GM23338 (cell line): ENCODE measurements at regions not wholly inside any gene's neighbourhood (a gene's known extent, or its start where the extent isn't known, plus 50 kb on each side); places are given as distances from the start of the nearest gene placed in this dataset.

Source experiments
- ATAC-seq: fragments of 200-7000 bp; cut with Tn5 transposase; 3 replicates; pipeline ENCODE4 v1.9.1; 2020
- DNase-seq: peaks from one replicate; pipeline ENCODE4 v3.0.0-alpha.2; 2015; ENCODE audit warnings: low spot score
- H2AFZ ChIP-seq: fragments of 200-600 bp; sonication (generic); 2 replicates; pipeline ENCODE4 v1.8.0; 2016; ENCODE audit warnings: antibody characterized with exemption, mild to moderate bottlenecking, moderate library complexity
- H3F3A ChIP-seq: fragments of 200-600 bp; sonication (generic); replicated peaks from 2 replicates; pipeline ENCODE4 v1.8.0; 2017; ENCODE audit warnings: antibody characterized with exemption, mixed run types, low read depth
- H3K27ac ChIP-seq: fragments of 200-600 bp; sonication (generic); 2 replicates; pipeline ENCODE4 v1.6.1; 2016; ENCODE audit warnings: low read depth
- H3K27me3 ChIP-seq: fragments of 200-600 bp; sonication (generic); 2 replicates; pipeline ENCODE4 v1.8.0; 2016; ENCODE audit warnings: mild to moderate bottlenecking, mixed run types, moderate library complexity; ENCODE audit not compliant: insufficient read depth
- H3K36me3 ChIP-seq: fragments of 200-600 bp; sonication (generic); 2 replicates; pipeline ENCODE4 v1.8.0; 2016; ENCODE audit warnings: mild to moderate bottlenecking; ENCODE audit not compliant: insufficient read depth
- H3K4me1 ChIP-seq: fragments of 200-600 bp; sonication (generic); 2 replicates; pipeline ENCODE4 v1.8.0; 2016; ENCODE audit warnings: mild to moderate bottlenecking, moderate library complexity; ENCODE audit not compliant: insufficient read depth
- H3K4me2 ChIP-seq: fragments of 200-600 bp; sonication (generic); 2 replicates; pipeline ENCODE4 v1.7.1; 2017; ENCODE audit warnings: mixed run types
- H3K4me3 ChIP-seq: fragments of 200-600 bp; sonication (generic); 2 replicates; pipeline ENCODE4 v1.6.1; 2016; ENCODE audit warnings: mixed run types
- H3K79me2 ChIP-seq: fragments of 200-600 bp; sonication (generic); replicated peaks from 2 replicates; pipeline ENCODE4 v1.8.0; 2017; ENCODE audit warnings: mild to moderate bottlenecking; ENCODE audit not compliant: insufficient read depth
- H3K9me2 ChIP-seq: fragments of 200-600 bp; sonication (generic); 2 replicates; pipeline ENCODE4 v1.8.0; 2017; ENCODE audit not compliant: insufficient read depth
- H4K20me1 ChIP-seq: fragments of 200-600 bp; sonication (generic); replicated peaks from 2 replicates; pipeline ENCODE4 v1.8.0; 2017; ENCODE audit warnings: mild to moderate bottlenecking; ENCODE audit not compliant: insufficient read depth
- H3K27ac Mint-ChIP-seq: 2 replicates; pipeline ENCODE4 v1.8.0; 2020; ENCODE audit warnings: inconsistent platforms, mild to moderate bottlenecking, moderate library complexity, mixed read lengths
- H3K27me3 Mint-ChIP-seq: 3 replicates; pipeline ENCODE4 v1.8.0; 2022; ENCODE audit warnings: low read depth, mild to moderate bottlenecking, moderate library complexity, mixed read lengths, inconsistent platforms; ENCODE audit not compliant: insufficient read depth, poor library complexity
- H3K36me3 Mint-ChIP-seq: 3 replicates; pipeline ENCODE4 v1.8.0; 2021; ENCODE audit warnings: low read depth, mild to moderate bottlenecking, inconsistent platforms, moderate library complexity, mixed read lengths
- H3K4me1 Mint-ChIP-seq: 3 replicates; pipeline ENCODE4 v1.8.0; 2020; ENCODE audit warnings: mild to moderate bottlenecking, inconsistent platforms, mixed read lengths
- H3K4me3 Mint-ChIP-seq: 3 replicates; pipeline ENCODE4 v1.8.0; 2021; ENCODE audit warnings: moderate library complexity, mild to moderate bottlenecking, inconsistent platforms, mixed read lengths
- H3K9me3 Mint-ChIP-seq: 3 replicates; pipeline ENCODE4 v1.8.0; 2020; ENCODE audit warnings: moderate library complexity, mild to moderate bottlenecking, inconsistent platforms, mixed read lengths
- EZH2 ChIP-seq: fragments of 200-600 bp; sonication (generic); IDR thresholded peaks from one replicate; pipeline ENCODE4 v1.8.0; 2017; ENCODE audit warnings: antibody characterized with exemption, mild to moderate bottlenecking, low read depth; ENCODE audit not compliant: unreplicated experiment
- EZH2phosphoT487 ChIP-seq: fragments of 200-600 bp; sonication (generic); IDR thresholded peaks from one replicate; pipeline ENCODE4 v1.8.1; 2018; ENCODE audit warnings: antibody characterized with exemption; ENCODE audit not compliant: unreplicated experiment
- JUNB ChIP-seq: IDR thresholded peaks from one replicate; pipeline ENCODE4 v1.6.1; 2016; ENCODE audit warnings: antibody characterized with exemption; ENCODE audit not compliant: unreplicated experiment
- NANOG ChIP-seq: IDR thresholded peaks from 2 replicates; pipeline ENCODE4 v1.6.1; 2016; ENCODE audit warnings: antibody characterized with exemption, borderline replicate concordance
- POLR2AphosphoS5 ChIP-seq: IDR thresholded peaks from 2 replicates; pipeline ENCODE4 v1.6.1; 2016; ENCODE audit warnings: antibody characterized with exemption, low read depth
- ZNF114 ChIP-seq: fragments of 250-450 bp; sonication (Bioruptor Pico); IDR thresholded peaks from 2 replicates; pipeline ENCODE4 v1.5.0; 2020; ENCODE audit warnings: mild to moderate bottlenecking, moderate library complexity
- TF ChIP-seq, protein P1 (sequence below): fragments of 250-450 bp; sonication (Bioruptor Pico); IDR thresholded peaks from 2 replicates; pipeline ENCODE4 v1.5.0; 2020; ENCODE audit warnings: mild to moderate bottlenecking, moderate library complexity
- TF ChIP-seq, protein P2 (sequence below), 2 experiments: fragments of 200-600 bp in 1 of 2; sonication (generic) in 1 of 2; conservative IDR thresholded peaks; 2 replicates each; pipeline versions ENCODE4 v1.5.1 to v1.6.1; 2016 to 2017; ENCODE audit warnings: antibody characterized with exemption in 2 of 2, low read depth in 2 of 2, mild to moderate bottlenecking in 2 of 2, moderate library complexity in 1 of 2
- TF ChIP-seq, protein P3 (sequence below): IDR thresholded peaks from one replicate; pipeline ENCODE4 v1.6.1; 2018; ENCODE audit warnings: antibody characterized with exemption; ENCODE audit not compliant: unreplicated experiment

DNA sequence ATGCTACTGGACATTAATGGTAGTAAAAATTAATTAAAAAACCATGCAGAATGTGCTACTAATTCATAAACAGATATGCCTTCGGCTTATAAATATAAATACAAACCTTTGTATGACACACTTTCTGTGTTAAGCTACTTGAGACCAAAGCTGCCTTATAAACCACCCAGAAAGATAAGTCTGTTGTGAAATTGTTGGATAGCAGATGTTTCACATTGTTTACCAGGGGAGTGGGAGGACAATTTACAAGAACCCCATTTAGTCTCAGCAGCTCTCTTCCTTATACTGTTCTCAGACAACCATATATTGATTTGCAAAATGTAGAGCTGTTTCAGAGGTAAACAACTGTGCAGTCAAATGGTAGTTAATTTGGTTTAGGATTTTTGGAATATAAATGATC lies 524.4 kb downstream of the PRR16 start:
- Mint-ChIP-seq H3K9me3 (no peaks in the 10 kb centered on the region; the same call in 2 of the 3 replicates), H3K4me1 (no peaks in the 10 kb centered on the region), H3K27ac (no peak overlapping the region), H3K4me3 (no peak overlapping the region), H3K27me3 (no peaks in the 10 kb centered on the region), H3K36me3 (no peaks in the 10 kb centered on the region)
- H3K27ac ChIP-seq, result no peak overlapping the region
- H3K4me2 ChIP-seq, result no peak overlapping the region
- H3K79me2 ChIP-seq, result no peaks in the 10 kb centered on the region
- no peaks in the 10 kb centered on the region for H3K36me3 ChIP-seq
- no peak overlapping the region for H2AFZ ChIP-seq
- 0 out of 2 replicates have a peak, but pooled peaks cover 3% of the 10 kb centered on the region for H3K4me1 ChIP-seq
- TF ChIP-seq, protein P1, sequence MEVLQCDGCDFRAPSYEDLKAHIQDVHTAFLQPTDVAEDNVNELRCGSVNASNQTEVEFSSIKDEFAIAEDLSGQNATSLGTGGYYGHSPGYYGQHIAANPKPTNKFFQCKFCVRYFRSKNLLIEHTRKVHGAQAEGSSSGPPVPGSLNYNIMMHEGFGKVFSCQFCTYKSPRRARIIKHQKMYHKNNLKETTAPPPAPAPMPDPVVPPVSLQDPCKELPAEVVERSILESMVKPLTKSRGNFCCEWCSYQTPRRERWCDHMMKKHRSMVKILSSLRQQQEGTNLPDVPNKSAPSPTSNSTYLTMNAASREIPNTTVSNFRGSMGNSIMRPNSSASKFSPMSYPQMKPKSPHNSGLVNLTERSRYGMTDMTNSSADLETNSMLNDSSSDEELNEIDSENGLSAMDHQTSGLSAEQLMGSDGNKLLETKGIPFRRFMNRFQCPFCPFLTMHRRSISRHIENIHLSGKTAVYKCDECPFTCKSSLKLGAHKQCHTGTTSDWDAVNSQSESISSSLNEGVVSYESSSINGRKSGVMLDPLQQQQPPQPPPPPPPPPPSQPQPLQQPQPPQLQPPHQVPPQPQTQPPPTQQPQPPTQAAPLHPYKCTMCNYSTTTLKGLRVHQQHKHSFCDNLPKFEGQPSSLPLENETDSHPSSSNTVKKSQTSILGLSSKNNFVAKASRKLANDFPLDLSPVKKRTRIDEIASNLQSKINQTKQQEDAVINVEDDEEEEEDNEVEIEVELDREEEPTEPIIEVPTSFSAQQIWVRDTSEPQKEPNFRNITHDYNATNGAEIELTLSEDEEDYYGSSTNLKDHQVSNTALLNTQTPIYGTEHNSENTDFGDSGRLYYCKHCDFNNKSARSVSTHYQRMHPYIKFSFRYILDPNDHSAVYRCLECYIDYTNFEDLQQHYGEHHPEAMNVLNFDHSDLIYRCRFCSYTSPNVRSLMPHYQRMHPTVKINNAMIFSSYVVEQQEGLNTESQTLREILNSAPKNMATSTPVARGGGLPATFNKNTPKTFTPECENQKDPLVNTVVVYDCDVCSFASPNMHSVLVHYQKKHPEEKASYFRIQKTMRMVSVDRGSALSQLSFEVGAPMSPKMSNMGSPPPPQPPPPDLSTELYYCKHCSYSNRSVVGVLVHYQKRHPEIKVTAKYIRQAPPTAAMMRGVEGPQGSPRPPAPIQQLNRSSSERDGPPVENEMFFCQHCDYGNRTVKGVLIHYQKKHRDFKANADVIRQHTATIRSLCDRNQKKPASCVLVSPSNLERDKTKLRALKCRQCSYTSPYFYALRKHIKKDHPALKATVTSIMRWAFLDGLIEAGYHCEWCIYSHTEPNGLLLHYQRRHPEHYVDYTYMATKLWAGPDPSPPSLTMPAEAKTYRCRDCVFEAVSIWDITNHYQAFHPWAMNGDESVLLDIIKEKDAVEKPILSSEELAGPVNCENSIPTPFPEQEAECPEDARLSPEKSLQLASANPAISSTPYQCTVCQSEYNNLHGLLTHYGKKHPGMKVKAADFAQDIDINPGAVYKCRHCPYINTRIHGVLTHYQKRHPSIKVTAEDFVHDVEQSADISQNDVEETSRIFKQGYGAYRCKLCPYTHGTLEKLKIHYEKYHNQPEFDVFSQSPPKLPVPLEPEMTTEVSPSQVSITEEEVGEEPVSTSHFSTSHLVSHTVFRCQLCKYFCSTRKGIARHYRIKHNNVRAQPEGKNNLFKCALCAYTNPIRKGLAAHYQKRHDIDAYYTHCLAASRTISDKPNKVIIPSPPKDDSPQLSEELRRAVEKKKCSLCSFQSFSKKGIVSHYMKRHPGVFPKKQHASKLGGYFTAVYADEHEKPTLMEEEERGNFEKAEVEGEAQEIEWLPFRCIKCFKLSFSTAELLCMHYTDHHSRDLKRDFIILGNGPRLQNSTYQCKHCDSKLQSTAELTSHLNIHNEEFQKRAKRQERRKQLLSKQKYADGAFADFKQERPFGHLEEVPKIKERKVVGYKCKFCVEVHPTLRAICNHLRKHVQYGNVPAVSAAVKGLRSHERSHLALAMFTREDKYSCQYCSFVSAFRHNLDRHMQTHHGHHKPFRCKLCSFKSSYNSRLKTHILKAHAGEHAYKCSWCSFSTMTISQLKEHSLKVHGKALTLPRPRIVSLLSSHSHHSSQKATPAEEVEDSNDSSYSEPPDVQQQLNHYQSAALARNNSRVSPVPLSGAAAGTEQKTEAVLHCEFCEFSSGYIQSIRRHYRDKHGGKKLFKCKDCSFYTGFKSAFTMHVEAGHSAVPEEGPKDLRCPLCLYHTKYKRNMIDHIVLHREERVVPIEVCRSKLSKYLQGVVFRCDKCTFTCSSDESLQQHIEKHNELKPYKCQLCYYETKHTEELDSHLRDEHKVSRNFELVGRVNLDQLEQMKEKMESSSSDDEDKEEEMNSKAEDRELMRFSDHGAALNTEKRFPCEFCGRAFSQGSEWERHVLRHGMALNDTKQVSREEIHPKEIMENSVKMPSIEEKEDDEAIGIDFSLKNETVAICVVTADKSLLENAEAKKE (CRISPR knock-in tag), result no peak
- TF ChIP-seq EZH2phosphoT487, result no peak
- no peak for TF ChIP-seq JUNB
- TF ChIP-seq EZH2, result no peak
- TF ChIP-seq, protein P2, sequence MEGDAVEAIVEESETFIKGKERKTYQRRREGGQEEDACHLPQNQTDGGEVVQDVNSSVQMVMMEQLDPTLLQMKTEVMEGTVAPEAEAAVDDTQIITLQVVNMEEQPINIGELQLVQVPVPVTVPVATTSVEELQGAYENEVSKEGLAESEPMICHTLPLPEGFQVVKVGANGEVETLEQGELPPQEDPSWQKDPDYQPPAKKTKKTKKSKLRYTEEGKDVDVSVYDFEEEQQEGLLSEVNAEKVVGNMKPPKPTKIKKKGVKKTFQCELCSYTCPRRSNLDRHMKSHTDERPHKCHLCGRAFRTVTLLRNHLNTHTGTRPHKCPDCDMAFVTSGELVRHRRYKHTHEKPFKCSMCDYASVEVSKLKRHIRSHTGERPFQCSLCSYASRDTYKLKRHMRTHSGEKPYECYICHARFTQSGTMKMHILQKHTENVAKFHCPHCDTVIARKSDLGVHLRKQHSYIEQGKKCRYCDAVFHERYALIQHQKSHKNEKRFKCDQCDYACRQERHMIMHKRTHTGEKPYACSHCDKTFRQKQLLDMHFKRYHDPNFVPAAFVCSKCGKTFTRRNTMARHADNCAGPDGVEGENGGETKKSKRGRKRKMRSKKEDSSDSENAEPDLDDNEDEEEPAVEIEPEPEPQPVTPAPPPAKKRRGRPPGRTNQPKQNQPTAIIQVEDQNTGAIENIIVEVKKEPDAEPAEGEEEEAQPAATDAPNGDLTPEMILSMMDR (conservative IDR thresholded peaks at IDR 0.05; ENCODE audit: low read depth in 2 of 2), result no peak
- no peak for TF ChIP-seq NANOG
- no peak for TF ChIP-seq ZNF114 (CRISPR knock-in tag)
- TF ChIP-seq, protein P3, sequence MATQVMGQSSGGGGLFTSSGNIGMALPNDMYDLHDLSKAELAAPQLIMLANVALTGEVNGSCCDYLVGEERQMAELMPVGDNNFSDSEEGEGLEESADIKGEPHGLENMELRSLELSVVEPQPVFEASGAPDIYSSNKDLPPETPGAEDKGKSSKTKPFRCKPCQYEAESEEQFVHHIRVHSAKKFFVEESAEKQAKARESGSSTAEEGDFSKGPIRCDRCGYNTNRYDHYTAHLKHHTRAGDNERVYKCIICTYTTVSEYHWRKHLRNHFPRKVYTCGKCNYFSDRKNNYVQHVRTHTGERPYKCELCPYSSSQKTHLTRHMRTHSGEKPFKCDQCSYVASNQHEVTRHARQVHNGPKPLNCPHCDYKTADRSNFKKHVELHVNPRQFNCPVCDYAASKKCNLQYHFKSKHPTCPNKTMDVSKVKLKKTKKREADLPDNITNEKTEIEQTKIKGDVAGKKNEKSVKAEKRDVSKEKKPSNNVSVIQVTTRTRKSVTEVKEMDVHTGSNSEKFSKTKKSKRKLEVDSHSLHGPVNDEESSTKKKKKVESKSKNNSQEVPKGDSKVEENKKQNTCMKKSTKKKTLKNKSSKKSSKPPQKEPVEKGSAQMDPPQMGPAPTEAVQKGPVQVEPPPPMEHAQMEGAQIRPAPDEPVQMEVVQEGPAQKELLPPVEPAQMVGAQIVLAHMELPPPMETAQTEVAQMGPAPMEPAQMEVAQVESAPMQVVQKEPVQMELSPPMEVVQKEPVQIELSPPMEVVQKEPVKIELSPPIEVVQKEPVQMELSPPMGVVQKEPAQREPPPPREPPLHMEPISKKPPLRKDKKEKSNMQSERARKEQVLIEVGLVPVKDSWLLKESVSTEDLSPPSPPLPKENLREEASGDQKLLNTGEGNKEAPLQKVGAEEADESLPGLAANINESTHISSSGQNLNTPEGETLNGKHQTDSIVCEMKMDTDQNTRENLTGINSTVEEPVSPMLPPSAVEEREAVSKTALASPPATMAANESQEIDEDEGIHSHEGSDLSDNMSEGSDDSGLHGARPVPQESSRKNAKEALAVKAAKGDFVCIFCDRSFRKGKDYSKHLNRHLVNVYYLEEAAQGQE, result no peak
- no peak for TF ChIP-seq POLR2AphosphoS5
- no peaks in the 10 kb centered on the region for H3K27me3 ChIP-seq
- ATAC-seq (no peak), DNase-seq (no peak)
- H4K20me1 ChIP-seq, result no peaks in the 10 kb centered on the region
- H3F3A ChIP-seq, result no peaks in the 10 kb centered on the region
- no peak overlapping the region for H3K4me3 ChIP-seq
- no peaks in the 10 kb centered on the region for H3K9me2 ChIP-seq
